Posterior cingulate gyrus (tissue), 11 donors: ENCODE measurements at regions not wholly inside any gene's neighbourhood (a gene's known extent, or its start where the extent isn't known, plus 50 kb on each side); places are given as distances from the start of the nearest gene placed in this dataset.
"Not testable (repeated sequence)": the region's sequence is repeated elsewhere in the genome, so short reads cannot be mapped to it uniquely, and the experiment has no call there.

Experiments
- DNase-seq, 10 donors: peaks; one replicate each; pipeline versions ENCODE4 v3.0.0 to v3.0.0-alpha.2; 2020 to 2021; ENCODE audit warnings: mixed read lengths in 3 of 10
- intact Hi-C: fragments of 100-400 bp; cut with DNase I; formaldehyde crosslinking; loops from one replicate; pipeline ENCODE4 v1.15.1; 2023

DNA sequence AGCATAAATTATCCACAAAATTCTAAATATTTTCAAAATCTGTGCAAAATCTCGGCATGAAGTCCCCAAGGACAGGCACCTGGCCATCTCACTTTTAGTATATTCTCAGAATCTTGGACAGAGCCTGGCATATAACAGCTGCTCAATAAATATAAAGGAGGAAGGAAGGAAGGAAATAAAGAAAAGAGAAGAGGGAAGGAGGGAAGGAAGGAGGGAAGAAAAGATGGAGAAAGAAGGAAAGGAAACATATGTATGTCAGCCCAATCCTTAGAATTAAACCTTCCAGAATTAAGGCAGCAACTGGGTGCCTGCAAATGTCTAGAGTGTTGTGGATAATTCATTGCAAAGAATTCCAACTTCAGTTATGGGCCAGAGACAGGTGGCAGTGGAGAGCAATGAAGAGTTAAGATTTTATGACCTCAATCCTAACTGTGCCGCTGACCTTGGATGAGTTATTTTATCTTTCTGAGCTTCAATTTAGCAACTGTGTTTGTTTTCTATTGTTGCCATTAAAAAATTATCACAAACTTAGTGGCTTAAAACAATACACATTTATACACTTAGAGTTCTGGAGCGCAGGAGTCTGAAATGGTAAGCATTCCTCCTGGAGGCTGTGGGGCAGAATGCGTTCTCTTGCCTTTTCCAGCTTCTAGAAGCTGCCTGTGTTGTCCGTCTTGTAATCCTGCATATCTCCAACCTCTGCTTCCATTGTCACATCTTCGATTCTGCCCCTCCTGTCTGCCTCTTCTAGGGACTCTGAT, 200.9 kb upstream of the MSX2 start:
- no peak for DNase-seq
- intact Hi-C loops = no loop called here

DNA sequence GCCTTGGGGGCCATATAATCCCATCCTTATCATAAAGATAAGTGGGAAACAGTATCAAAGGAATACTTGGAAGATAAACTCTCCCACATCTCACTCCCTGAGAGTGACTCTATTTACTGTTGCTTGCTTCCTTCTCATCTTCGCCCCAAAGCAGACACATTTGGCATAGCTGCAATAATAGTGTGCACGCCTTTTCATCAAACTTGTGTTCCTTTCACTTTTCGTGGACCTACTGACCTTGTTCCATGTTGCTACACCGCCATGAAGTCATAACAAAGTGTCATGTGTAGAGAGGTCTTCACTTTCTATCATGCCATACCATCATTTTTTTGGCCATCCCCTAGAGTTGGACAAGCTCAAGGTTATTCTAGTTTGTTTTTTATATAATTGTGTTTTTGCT, 200.0 kb upstream of the MSX2 start:
- no peak for DNase-seq
- intact Hi-C loops = no loop called here

DNA sequence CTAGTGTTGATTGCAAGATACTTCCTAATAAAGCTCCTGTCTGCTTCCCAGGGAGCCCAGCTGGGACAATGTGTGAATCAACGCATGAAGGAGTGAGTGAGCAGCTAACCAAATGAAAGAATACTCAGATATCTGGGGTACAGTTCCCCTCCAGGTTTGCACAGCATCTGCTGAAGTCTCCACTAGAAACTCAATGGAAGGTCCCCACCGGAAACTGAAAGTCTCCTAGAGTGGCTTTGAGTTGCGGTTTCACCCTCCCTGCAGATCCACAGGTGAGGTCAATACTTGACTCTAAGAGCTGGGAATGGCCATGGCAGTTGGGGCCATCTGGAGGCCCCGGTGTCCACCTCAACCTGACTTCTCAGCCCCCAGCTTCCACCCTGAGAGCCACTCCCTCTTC, 198.2 kb upstream of the MSX2 start:
- DNase-seq = no peak
- intact Hi-C loops = no loop called here

DNA sequence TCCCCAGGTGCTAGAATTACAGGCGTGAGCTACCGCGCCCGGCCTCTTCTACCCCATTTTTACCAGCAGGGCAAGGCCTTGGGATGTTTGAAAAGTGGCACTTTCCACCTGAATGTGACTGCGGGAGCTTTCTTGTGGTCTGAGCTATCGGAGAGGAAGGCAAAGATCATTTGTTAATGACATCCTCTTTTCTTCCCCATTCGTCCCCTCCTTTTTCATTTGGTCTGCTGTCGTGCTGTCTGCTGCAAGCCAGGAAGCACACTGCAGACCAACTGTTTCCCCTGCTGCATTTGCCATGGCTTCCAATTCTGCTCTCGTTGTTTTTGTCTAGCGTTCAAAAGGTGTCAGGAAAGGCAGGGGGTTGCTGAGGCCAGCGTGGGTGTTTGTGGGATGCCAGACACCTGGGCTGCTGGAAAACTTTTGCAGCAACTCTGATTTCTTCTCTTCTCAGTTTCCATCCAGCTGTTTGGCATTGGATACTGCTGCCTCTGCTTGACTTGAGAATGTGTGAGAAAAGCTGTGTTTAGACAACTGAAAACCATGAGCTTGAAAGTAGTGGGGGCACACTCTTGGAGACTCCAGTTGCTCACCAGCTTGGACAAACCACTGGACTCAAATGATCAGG, 196.4 kb upstream of the MSX2 start:
- intact Hi-C loops = no loop called here

DNA sequence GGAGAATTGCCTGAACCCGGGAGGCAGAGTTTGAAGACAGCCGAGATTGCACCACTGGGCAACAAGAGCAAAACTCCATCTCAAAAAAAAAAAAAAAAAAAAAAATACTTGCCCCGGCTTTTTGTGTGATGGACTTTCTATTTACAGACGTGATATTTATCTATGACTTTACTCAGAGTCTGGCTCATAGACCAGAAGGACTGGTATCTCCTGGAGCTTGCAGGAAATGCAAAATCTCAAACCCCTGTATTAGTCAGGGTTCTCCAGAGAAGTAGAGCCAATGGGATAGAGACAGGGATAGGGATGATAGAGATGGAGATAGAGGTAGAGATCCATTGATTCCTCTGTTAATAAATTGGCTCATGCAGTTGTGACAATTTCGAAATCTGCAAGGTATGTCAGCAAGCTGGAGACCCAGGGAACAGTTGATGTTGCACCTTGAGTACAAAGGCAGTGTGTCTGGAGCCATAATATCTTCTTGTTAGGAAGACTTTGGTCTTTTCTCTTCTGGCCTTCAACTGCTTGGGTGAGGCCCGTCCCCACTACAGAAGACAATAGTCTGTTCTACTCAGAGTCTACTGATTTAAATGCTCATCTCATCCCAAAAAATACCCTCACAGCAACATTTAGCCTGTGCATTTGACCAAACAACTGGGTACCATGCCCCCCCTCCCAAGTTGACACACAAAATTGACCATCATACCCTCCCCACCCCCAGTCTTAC, 195.4 kb upstream of the MSX2 start:
- intact Hi-C loops = no loop called here
- DNase-seq = no peak

More for the DNA sequence above, 196.4 kb upstream of the MSX2 start:
- no peak for DNase-seq

DNA sequence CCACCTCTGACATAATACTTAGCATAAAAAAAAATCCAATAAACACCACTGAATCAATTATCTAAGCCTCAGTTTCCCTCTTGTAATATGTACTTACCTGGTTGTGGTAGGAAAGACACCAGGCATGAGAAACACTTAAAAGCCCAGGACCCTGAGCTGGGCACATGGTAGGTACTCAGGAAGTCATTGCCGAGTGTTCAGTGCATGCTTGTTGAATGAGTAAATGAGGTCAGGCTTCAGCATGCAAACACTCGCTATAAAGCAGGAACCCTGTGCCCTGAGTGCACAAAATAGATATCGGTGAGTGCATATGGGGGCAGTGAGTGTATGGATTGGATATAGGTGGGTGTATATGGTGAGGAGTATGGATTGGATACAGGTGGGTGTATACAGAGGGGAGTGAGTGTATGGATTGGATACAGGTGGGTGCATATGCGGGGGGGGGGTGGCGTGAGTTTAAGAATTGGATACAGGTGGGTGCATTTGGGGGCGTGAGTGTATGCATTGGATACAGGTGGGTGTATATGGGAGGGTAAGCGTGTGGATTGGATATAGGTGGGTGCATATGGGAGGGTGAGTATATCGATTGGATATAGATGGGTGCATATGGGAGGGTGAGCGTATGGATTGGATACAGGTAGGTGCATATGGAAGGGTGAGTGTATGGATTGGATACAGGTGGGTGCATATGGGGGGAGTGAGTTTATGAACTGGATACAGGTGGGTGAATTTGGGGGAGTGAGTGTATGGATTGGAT, 194.3 kb upstream of the MSX2 start:
- no peak for DNase-seq

DNA sequence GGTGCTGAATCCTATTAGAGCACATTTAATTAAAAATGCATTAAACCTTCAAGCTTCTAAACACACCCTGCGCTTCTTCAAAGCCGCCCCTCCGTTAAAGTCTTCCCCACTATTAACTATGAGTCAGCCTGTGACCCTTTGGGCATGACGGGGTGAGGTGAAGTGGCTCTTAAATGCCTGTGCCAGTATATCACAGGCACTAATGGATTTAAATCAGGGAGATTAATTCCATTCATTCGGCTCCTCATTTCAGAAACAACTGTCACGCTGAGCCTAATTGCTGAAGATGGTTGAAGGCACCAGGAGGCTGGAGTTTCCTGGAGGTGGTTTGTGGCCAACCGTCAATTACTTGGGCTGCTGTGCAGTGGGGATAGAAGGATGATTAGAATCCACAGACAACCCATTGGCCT, 192.6 kb upstream of the MSX2 start:
- DNase-seq = no peak
- intact Hi-C loops = no loop called here

More for the DNA sequence above, 194.3 kb upstream of the MSX2 start:
- intact Hi-C loops = no loop called here

DNA sequence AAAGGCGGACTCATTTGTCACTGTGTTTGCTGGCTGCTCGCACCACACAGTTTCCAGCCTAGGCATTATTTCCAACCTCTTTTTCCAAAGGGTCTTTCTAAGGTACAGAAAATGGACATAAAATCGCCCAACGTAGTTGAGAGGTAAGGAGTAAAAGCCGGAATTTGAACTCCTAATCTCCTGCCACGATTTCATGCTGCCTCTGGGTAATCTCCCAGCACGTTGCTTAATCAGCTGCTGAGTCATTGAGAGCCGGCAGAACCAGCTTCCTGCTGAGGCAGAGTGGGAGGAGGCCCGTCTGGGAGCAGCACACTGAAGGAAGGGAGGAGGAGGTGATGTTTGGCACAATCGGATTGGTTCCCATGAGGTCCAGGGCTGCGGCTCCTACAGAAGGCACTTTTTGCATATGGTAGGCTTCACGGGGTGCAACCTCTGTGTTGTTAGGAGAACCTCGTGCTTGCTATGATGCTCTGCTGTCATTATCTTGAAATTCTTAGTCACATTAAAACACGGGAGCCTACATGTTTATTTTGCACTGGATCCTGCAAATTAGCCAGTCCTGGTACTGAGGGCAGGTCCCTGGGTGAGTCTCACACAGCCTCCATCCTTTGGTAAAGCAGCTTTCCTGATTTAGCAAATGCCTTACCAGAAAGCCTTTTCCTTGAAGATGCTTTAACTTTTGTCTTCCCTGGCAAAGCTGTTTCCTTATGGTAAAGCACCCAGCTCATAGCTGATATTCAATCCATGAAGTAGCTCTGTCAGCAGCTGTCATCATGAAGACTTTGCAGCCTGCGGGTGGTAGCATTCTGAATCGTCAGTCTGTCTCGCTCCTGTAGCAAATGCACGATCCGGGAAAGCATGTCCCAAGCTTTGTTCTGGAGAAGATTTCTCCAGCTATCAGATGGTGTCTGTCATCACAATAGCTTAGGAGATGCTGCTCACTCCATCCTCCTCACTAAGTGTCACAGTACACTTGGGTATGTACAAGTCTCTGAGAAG, 191.6 kb upstream of the MSX2 start:
- intact Hi-C loops = no loop called here
- peak; percentile 22 to 96 (median 70) for DNase-seq

DNA sequence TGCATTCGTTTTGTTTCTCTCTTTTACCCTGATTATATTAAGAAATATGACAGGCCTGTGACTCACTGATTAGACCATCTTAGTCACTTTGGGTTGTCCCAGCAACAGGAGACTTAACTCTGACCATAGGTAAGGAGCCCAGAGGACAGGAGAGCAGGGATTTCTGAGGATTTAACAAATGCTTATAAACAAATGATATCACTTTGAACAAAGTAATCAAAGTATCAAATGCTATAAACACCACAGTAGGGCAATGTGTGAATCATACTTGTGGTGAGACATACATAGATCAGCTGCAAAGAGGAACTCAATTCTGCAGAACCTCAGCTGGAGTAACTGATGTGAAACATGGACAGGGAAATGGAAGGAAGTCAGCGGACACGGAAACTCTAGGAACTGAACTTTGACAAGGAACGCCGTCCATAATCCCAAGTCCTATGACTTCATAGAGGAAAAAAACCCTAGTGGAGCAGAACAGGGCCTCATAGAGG, 190.6 kb upstream of the MSX2 start:
- intact Hi-C loops = no loop called here
- DNase-seq = no peak

DNA sequence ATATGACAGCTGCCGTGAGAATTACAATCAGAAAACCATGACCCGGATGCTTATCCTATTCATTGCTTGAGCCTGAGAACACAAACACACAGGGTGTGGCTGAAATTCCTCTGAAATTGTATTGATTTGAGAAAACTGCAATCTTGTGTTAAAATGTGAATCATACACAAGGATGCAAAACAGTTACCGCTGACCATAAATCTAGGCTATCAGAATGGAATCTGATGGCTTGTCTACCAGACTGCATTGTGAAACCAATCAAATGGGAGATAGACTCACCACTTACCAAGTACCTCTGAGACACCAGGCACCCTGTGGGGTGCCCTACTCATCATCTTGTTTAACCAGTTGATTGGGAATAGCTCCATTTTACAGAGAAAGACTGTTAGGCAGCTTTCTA, 188.7 kb upstream of the MSX2 start:
- intact Hi-C loops = no loop called here
- no peak for DNase-seq

DNA sequence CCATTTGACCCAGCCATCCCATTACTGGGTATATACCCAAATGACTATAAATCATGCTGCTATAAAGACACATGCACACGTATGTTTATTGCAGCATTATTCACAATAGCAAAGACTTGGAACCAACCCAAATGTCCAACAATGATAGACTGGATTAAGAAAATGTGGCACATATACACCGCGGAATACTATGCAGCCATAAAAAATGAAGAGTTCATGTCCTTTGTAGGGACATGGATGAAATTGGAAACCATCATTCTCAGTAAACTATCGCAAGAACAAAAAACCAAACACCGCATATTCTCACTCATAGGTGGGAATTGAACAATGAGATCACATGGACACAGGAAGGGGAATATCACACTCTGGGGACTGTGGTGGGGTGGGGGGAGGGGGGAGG, 184.6 kb upstream of the MSX2 start:
- intact Hi-C loops = loop anchor here (5.0 kb wide), 1 partner anchor 42 kb away; no protein-coding TSS in a partner anchor
- DNase-seq = not testable (repeated sequence)

DNA sequence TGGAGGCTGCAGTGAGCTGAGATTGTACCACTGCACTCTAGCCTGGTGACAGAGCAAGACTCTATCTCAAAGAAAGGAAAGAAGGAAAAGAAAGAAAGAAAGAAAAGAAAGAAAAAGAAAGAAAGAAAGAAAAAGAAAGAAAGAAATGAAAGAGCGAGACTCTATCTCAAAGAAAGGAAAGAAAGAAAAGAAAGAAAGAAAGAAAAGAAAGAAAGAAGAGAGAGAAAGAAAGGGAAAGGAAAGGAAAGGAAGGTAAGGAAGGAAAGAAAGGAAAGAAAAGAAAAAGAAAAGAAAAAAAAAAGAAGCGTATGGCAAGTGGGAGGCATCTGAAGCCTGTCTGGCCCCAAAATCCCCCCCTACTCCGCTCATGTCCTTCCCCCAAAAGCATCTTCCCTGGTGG, 182.3 kb upstream of the MSX2 start:
- intact Hi-C loops = loop anchor here (5.0 kb wide), 1 partner anchor 40 kb away; no protein-coding TSS in a partner anchor
- DNase-seq = no peak

DNA sequence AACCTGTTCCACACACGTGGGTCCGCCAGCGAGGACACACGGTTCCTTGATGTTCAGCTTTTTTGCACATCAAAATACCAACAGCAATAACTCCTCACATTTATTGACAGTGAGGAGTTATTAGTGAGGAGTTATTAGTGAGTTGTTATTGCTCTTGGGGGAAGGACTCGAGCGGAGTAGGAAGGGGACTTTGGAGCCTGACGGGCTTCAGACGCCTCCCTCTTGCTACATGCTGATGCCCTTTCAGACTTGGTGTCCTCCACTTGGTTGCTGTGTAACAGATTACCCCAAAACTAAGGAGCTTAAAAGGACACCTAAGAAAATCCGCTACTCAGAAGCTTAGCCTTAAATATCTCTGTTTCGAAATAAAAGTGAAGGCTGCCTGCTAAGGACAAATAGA, 181.9 kb upstream of the MSX2 start:
- intact Hi-C loops = loop anchor here (5.0 kb wide), 1 partner anchor 40 kb away; no protein-coding TSS in a partner anchor
- no peak for DNase-seq

DNA sequence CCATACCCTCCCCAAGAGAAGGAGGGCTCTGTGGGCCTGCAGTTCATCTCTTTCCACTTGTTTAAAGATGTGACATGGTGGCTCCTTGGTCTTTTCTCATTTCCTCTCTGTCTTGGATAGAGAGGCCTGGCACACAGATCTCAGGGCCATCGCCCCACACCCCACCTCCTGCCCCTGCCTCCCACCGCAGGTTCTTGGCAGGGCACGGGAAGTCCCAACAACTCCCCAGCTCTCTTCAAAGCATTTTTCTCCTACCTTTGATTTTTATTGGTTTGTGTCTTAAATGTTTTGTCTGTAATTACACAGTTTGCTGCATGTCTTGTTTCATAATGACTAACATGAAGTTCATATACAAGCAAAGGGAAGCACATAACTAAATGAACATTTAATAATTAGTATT, 178.5 kb upstream of the MSX2 start:
- intact Hi-C loops = no loop called here
- no peak for DNase-seq

DNA sequence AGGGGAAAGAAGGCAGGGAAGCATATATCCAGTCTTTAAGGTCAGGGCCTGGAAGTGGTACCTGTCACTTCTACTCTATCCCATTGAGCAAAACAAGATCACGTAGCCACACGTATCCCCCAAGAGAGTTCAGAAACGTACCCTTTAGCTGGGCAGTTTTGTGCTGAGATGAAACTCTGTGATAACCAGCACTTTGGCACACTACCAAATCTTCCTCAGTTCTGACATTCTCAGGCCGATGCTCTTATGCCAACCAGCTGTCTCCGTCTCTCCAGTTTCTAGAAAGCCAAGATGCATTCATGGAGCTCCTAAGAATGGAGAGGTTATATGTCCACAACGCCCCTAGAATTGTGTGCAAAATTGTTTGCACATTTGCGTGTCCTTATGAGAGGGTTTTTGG, 176.6 kb upstream of the MSX2 start:
- DNase-seq = no peak
- intact Hi-C loops = no loop called here

DNA sequence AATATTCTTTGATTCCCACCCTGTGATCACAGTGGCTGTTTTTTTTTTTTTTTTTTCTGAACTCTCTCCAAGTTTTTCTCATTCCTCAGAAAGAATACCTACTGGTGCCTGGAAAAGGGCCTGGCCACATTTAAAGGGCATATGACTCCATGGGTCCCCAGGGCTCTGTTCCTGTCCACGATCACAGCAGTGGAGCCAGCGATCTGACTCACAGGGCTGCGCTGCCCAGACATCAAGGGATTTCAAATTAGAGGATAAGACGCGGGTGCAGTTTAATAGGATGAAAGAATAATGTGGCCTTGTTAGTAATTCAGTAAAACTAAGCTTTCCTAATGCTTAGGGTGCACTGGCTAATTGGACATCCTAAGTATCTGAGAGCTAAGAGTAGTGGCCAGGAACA, 175.1 kb upstream of the MSX2 start:
- peak in 1 of 10 donors; percentile 82 for DNase-seq
- intact Hi-C loops = no loop called here

DNA sequence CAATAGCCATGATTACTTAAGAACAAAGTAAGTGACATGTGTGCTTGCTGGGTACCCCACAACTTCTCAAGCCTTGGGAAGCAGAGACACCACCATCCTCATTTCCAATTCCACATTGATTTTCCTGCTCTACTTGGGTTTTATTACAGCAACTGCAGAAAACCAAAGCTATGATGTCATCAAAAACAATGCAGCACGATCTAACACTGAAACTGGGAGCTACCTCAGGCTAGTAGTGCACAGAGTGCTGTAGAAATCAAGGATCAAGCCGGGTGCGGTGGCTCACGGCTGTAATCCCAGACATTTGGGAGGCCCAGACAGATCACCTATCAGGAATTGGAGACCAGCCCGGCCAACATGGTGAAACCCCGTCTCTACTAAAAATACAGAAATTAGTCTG, 174.4 kb upstream of the MSX2 start:
- intact Hi-C loops = no loop called here
- DNase-seq = no peak

DNA sequence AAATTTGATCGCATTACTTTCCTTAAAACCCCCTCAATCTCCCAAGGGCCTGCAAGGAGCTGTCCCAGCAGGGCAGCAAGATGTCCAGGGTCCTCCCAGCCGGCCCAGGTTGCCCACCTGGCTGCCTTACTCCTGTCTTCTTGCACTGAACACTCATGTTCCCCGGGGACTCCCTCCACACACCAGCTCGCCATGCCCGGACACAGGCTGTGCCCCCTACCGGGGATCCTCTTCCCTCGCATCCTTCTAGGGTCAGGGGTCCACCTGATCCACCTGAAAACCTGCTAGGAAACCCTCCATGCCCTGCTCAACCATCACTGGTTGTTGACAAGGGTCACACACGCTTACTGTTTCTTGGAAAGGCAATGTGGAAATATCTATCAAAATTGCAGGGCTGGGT, 172.0 kb upstream of the MSX2 start:
- DNase-seq = no peak
- intact Hi-C loops = no loop called here

DNA sequence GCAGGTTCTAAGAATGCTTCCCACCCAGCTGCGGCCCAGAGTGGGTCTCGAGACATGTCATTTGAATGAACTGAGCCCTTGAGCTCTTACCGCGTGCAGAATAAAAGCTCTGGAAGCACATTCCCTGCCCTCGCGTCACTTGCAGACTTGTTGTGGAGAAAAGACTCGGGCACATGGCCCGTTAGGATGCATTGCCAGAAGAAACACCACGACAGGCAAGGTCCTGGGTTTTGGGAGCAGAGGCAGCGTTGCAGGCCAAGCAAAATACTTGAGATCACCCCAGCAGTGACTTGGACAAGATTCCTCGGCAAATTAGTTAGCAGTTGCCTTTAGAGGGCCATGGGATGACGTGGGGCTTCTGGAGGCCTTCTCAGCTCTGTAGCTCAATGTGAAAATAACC, 170.8 kb upstream of the MSX2 start:
- no peak for DNase-seq
- intact Hi-C loops = no loop called here
